SK-N-SH treated with all-trans-retinoic acid at 6 μM for 48 hours (cell line): ENCODE measurements at regions not wholly inside any gene's neighbourhood (a gene's known extent, or its start where the extent isn't known, plus 50 kb on each side); places are given as distances from the start of the nearest gene placed in this dataset.

Experiments
- ATAC-seq: fragments of 200-7000 bp; cut with Tn5 transposase; 3 replicates; pipeline ENCODE4 v1.9.1; 2020; ENCODE audit warnings: mild to moderate bottlenecking, moderate library complexity
- ARNTL ChIP-seq: fragments of 450-650 bp; formaldehyde crosslinking; IDR thresholded peaks from 2 replicates; pipeline ENCODE4 v1.5.0; 2020; ENCODE audit warnings: low read depth, mild to moderate bottlenecking, moderate library complexity, borderline replicate concordance
- BACH2 ChIP-seq: fragments of 250-450 bp; sonication (Bioruptor Pico); IDR thresholded peaks from 2 replicates; pipeline ENCODE4 v1.9.0; 2021; ENCODE audit warnings: mild to moderate bottlenecking, borderline replicate concordance
- CSDC2 ChIP-seq: fragments of 250-450 bp; sonication (Bioruptor Pico); IDR thresholded peaks from 2 replicates; pipeline ENCODE4 v1.5.0; 2020; ENCODE audit warnings: mild to moderate bottlenecking, moderate library complexity
- ESRRG ChIP-seq: fragments of 250-450 bp; sonication (Bioruptor Pico); IDR thresholded peaks from 2 replicates; pipeline ENCODE4 v1.6.1; 2021; ENCODE audit warnings: mild to moderate bottlenecking
- GLIS3 ChIP-seq: fragments of 250-450 bp; sonication (Bioruptor Pico); IDR thresholded peaks from 2 replicates; pipeline ENCODE4 v1.5.0; 2020; ENCODE audit warnings: mild to moderate bottlenecking, moderate library complexity
- ISL1 ChIP-seq: fragments of 250-450 bp; sonication (Bioruptor Pico); IDR thresholded peaks from 2 replicates; pipeline ENCODE4 v2.1.2; 2022; ENCODE audit warnings: mild to moderate bottlenecking, moderate library complexity
- OSR1 ChIP-seq: fragments of 250-450 bp; sonication (Bioruptor Pico); IDR thresholded peaks from 2 replicates; pipeline ENCODE4 v1.8.0; 2022; ENCODE audit warnings: moderate library complexity, mild to moderate bottlenecking, inconsistent platforms
- PPARA ChIP-seq: fragments of 250-450 bp; sonication (Bioruptor Pico); IDR thresholded peaks from 2 replicates; pipeline ENCODE4 v1.5.0; 2020; ENCODE audit warnings: mild to moderate bottlenecking, borderline replicate concordance
- RARB ChIP-seq: fragments of 250-450 bp; sonication (Bioruptor Pico); IDR thresholded peaks from 2 replicates; pipeline ENCODE4 v1.8.0; 2021; ENCODE audit warnings: mild to moderate bottlenecking, moderate library complexity
- SNAI2 ChIP-seq: fragments of 250-450 bp; sonication (Bioruptor Pico); IDR thresholded peaks from 2 replicates; pipeline ENCODE4 v1.5.0; 2020; ENCODE audit warnings: mild to moderate bottlenecking, moderate library complexity
- TCF4 ChIP-seq: fragments of 250-450 bp; sonication (Bioruptor Pico); IDR thresholded peaks from 2 replicates; pipeline ENCODE4 v1.8.0; 2021; ENCODE audit warnings: mild to moderate bottlenecking, moderate library complexity, borderline replicate concordance
- TOX ChIP-seq: fragments of 250-450 bp; sonication (Bioruptor Pico); IDR thresholded peaks from 2 replicates; pipeline ENCODE4 v1.8.0; 2021; ENCODE audit warnings: mild to moderate bottlenecking, moderate library complexity, borderline replicate concordance
- ZC3H10 ChIP-seq: fragments of 250-450 bp; sonication (Bioruptor Pico); IDR thresholded peaks from 2 replicates; pipeline ENCODE4 v1.5.1; 2021; ENCODE audit warnings: mild to moderate bottlenecking, moderate library complexity
- ZFP3 ChIP-seq: fragments of 250-450 bp; sonication (Bioruptor Pico); IDR thresholded peaks from 2 replicates; pipeline ENCODE4 v1.5.0; 2020; ENCODE audit warnings: mild to moderate bottlenecking, moderate library complexity
- ZFP30 ChIP-seq: fragments of 450-650 bp; formaldehyde crosslinking; IDR thresholded peaks from 2 replicates; pipeline ENCODE4 v1.5.0; 2022; ENCODE audit warnings: mild to moderate bottlenecking, moderate library complexity
- ZNF565 ChIP-seq: fragments of 450-650 bp; formaldehyde crosslinking; conservative IDR thresholded peaks from 2 replicates; pipeline ENCODE4 v1.5.0; 2020; ENCODE audit warnings: low read depth, mild to moderate bottlenecking, moderate library complexity
- ZNF70 ChIP-seq: fragments of 450-650 bp; formaldehyde crosslinking; IDR thresholded peaks from 2 replicates; pipeline ENCODE4 v1.5.0; 2020; ENCODE audit warnings: mild to moderate bottlenecking, moderate library complexity
- ZNF8 ChIP-seq: fragments of 450-650 bp; formaldehyde crosslinking; IDR thresholded peaks from 2 replicates; pipeline ENCODE4 v1.5.0; 2020; ENCODE audit warnings: mild to moderate bottlenecking, moderate library complexity
- TF ChIP-seq, protein P1 (sequence below): fragments of 250-450 bp; sonication (Bioruptor Pico); IDR thresholded peaks from 2 replicates; pipeline ENCODE4 v1.5.1; 2021; ENCODE audit warnings: mild to moderate bottlenecking, moderate library complexity
- TF ChIP-seq, protein P2 (sequence below): fragments of 250-450 bp; sonication (Bioruptor Pico); IDR thresholded peaks from 2 replicates; pipeline ENCODE4 v1.8.0; 2021; ENCODE audit warnings: low read depth, mild to moderate bottlenecking, moderate library complexity, borderline replicate concordance
- TF ChIP-seq, protein P3 (sequence below): fragments of 250-450 bp; sonication (Bioruptor Pico); IDR thresholded peaks from 2 replicates; pipeline ENCODE4 v1.5.1; 2020; ENCODE audit warnings: low read depth, mild to moderate bottlenecking, moderate library complexity

DNA sequence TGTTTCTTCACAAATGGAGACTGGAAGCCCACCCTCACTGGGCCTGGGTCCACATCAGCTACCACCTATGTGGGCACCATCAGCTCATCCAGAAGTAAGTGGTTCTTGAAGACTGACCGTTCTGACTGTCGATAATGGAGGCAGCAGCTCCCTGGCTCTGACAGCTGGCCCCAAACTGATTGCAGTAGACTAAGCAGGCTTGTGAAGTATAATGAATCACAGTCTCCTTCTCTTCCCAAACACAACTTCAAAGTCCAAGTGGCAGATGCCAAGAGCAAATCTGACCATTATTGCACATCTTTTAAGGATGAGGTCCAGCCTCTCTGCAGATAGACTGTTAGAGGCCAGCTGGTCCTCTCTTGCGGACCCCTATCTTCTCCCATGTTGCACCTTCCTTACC is 574.4 kb upstream of the KLF12 start:
- ATAC-seq, result no peak
- TF ChIP-seq ZNF565, result no peak

DNA sequence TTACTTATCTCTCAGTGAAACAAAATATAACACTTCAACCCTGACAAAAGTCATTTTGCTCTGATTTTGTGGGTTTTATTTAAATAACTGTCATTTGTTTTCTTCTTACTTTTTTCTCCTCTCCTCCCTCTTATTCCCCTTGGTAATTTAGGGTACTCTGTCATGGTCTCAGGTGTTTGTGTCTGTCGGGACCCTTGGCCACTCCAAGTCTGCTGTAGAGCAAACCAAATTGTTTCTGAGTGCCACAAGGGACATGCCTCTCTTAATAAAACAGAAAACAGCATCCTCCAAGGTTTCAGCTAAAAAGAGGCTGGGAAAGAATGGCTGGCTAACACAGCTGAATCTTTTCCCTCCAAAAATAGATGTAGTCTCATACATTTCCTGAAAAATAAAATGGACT is 573.1 kb upstream of the KLF12 start:
- TF ChIP-seq ESRRG, result no peak
- no peak for TF ChIP-seq BACH2 (CRISPR knock-in tag)
- no peak for TF ChIP-seq GLIS3
- no peak for TF ChIP-seq ARNTL (CRISPR knock-in tag)
- no peak for ATAC-seq

DNA sequence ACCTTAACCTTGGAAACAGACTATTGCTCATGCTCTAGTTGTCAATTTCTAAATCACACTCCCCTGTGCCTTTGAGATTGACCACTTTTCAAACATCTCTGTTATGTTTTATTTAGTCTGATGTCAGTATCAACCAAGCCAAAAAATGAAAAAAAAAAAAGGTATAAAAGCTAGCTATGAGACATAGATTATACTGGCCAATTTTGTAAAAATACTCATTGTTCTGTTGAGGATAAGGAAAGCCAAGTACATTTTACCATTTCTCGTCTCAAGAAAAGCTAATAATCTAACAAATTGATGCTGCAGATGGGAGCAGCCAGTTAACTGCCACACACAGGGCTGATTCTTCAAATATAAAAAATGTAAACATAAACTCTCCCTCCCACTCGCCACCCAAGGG is 572.6 kb upstream of the KLF12 start:
- TF ChIP-seq PPARA (CRISPR knock-in tag) (no peak), GLIS3 (no peak), ZFP3 (CRISPR knock-in tag) (no peak), ESRRG (no peak), ZNF8 (CRISPR knock-in tag) (no peak), TOX (no peak), SNAI2 (CRISPR knock-in tag) (no peak), CSDC2 (CRISPR knock-in tag) (no peak), ZC3H10 (CRISPR knock-in tag) (no peak), BACH2 (CRISPR knock-in tag) (no peak), ZNF70 (CRISPR knock-in tag) (no peak)
- TF ChIP-seq, protein P1, sequence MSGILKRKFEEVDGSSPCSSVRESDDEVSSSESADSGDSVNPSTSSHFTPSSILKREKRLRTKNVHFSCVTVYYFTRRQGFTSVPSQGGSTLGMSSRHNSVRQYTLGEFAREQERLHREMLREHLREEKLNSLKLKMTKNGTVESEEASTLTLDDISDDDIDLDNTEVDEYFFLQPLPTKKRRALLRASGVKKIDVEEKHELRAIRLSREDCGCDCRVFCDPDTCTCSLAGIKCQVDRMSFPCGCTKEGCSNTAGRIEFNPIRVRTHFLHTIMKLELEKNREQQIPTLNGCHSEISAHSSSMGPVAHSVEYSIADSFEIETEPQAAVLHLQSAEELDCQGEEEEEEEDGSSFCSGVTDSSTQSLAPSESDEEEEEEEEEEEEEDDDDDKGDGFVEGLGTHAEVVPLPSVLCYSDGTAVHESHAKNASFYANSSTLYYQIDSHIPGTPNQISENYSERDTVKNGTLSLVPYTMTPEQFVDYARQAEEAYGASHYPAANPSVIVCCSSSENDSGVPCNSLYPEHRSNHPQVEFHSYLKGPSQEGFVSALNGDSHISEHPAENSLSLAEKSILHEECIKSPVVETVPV, result no peak
- TF ChIP-seq, protein P2, sequence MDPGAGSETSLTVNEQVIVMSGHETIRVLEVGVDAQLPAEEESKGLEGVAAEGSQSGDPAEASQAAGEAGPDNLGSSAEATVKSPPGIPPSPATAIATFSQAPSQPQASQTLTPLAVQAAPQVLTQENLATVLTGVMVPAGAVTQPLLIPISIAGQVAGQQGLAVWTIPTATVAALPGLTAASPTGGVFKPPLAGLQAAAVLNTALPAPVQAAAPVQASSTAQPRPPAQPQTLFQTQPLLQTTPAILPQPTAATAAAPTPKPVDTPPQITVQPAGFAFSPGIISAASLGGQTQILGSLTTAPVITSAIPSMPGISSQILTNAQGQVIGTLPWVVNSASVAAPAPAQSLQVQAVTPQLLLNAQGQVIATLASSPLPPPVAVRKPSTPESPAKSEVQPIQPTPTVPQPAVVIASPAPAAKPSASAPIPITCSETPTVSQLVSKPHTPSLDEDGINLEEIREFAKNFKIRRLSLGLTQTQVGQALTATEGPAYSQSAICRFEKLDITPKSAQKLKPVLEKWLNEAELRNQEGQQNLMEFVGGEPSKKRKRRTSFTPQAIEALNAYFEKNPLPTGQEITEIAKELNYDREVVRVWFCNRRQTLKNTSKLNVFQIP (CRISPR knock-in tag), result no peak
- TF ChIP-seq, protein P3, sequence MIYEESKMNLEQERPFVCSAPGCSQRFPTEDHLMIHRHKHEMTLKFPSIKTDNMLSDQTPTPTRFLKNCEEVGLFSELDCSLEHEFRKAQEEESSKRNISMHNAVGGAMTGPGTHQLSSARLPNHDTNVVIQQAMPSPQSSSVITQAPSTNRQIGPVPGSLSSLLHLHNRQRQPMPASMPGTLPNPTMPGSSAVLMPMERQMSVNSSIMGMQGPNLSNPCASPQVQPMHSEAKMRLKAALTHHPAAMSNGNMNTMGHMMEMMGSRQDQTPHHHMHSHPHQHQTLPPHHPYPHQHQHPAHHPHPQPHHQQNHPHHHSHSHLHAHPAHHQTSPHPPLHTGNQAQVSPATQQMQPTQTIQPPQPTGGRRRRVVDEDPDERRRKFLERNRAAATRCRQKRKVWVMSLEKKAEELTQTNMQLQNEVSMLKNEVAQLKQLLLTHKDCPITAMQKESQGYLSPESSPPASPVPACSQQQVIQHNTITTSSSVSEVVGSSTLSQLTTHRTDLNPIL (CRISPR knock-in tag), result no peak
- ATAC-seq, result no peak

DNA sequence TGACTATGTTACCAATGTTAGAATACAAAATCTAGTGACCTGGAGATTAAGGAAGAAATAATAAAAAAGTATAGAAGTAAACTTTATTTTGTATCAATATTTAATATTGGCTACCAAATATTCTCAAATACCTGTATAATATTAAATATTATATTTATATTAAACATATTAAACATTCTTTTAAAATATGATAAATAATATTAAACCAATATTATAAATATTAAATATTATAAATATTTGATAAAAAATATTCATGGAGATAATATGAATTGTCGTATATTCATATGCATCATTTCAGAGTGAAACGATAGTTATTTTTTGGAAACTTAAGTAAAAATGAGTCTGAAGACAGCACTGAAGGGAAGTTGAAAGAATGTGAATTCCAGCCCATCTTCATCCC is 571.2 kb upstream of the KLF12 start:
- TF ChIP-seq GLIS3 (no peak), SNAI2 (CRISPR knock-in tag) (no peak), ISL1 (no peak), OSR1 (CRISPR knock-in tag) (no peak), ZNF70 (CRISPR knock-in tag) (no peak), ESRRG (no peak), ZNF8 (CRISPR knock-in tag) (no peak), ZFP30 (CRISPR knock-in tag) (no peak), ZC3H10 (CRISPR knock-in tag) (no peak)
- TF ChIP-seq, protein P1, result no peak
- TF ChIP-seq, protein P2 (CRISPR knock-in tag), result no peak
- no peak for ATAC-seq

DNA sequence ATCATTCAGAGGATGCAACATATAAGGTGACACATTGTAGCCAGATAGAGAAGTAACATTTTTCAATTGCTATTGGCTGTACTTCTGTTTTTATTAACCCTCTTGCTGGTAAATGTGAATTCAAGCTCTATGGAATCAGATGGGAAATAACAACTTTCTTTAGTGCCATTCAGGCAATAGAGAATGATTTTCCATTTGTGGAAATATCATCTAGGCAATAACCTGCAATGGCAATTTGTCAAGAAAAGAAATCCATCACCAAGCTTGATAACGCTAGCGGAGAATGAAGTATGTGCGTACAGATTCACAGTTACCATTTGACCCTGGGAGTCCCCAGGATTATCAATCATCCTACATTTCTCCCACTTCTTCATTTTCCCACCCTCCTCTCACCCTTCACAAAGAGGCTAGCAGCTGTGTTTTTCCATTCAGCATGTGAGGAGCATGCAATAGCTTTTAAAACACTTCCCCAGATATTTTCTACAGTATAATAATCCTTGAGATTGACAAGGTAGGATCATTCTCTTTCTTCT is 569.7 kb upstream of the KLF12 start:
- no peak for ATAC-seq
- TF ChIP-seq ARNTL (CRISPR knock-in tag) (no peak), ZFP30 (CRISPR knock-in tag) (no peak), TOX (no peak), GLIS3 (no peak), ESRRG (no peak), SNAI2 (CRISPR knock-in tag) (no peak), ZFP3 (CRISPR knock-in tag) (no peak), TCF4 (CRISPR knock-in tag) (no peak), ZNF565 (no peak), CSDC2 (CRISPR knock-in tag) (no peak), ZNF8 (CRISPR knock-in tag) (no peak), RARB (CRISPR knock-in tag) (no peak)
- TF ChIP-seq, protein P3 (CRISPR knock-in tag), result no peak
- TF ChIP-seq, protein P1, result no peak
